HUDEP-2 (cell line): ENCODE measurements at regions not wholly inside any gene's neighbourhood (a gene's known extent, or its start where the extent isn't known, plus 50 kb on each side); places are given as distances from the start of the nearest gene placed in this dataset.
A peak's percentile ranks its signal among the peaks of the same experiment; 100 is the strongest.
"Not testable (repeated sequence)": the region's sequence is repeated elsewhere in the genome, so short reads cannot be mapped to it uniquely, and the experiment has no call there.

Experiments
- DNase-seq, 76 experiments: peaks; one replicate each; lab custom pipeline; 2025; ENCODE audit not compliant: unreplicated experiment in 76 of 76; lab: John Stamatoyannopoulos, UW

DNA sequence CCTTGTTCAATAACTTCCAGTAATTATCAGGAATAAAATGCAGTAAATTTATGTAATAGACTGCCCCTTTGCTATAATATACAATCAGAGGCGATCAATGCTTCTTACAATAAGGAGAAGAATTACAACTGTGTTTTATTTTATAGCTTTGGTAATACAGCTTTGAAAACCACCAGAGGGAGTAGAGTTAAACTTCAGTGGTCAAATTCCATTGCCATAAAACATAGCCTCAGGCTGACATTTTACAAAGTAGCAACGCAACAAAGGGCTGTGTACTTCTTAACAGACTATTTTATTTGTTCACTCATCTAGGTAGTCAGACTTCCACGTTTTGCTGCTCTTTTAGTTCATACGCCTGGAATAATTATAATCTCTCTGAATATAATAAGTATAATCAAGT, 58.5 kb downstream of the TEX13C start:
- DNase-seq: peak in 2 of 76 experiments; percentile 1 to 6

DNA sequence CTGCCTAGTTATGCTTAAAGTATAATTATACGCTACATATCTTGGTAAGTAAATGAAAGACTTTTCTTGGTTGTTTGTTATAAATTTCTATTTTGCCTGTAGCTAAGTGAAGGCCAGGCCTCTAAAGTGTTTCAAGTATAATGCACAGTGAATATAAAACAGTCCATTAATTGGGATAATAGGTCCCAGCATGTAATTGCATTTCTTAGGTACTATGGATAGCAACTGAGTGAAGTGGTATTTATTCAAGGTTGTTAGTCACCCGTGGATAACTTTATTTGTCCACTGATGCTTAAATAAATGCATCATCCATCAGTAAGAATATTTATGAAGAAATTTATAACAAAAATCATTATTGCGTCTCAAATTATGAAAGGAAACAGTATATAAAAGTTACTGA, 59.1 kb downstream of the TEX13C start:
- DNase-seq: no peak

GRCh38 chrX:125382148-125382628, 62.5 kb downstream of the TEX13C start:
- DNase-seq: no peak

- no peak for DNase-seq
Measured at GRCh38 chrX:125382889-125383288, 63.2 kb downstream of the TEX13C start.

GRCh38 chrX:125384867-125385266, 65.2 kb downstream of the TEX13C start:
- no peak for DNase-seq

- no peak for DNase-seq
Measured at GRCh38 chrX:125387945-125388344, 68.3 kb downstream of the TEX13C start.

- DNase-seq: no peak
Measured at GRCh38 chrX:125394449-125394848, 74.8 kb downstream of the TEX13C start.

GRCh38 chrX:125395626-125396025, 76.0 kb downstream of the TEX13C start:
- DNase-seq: no peak

DNA sequence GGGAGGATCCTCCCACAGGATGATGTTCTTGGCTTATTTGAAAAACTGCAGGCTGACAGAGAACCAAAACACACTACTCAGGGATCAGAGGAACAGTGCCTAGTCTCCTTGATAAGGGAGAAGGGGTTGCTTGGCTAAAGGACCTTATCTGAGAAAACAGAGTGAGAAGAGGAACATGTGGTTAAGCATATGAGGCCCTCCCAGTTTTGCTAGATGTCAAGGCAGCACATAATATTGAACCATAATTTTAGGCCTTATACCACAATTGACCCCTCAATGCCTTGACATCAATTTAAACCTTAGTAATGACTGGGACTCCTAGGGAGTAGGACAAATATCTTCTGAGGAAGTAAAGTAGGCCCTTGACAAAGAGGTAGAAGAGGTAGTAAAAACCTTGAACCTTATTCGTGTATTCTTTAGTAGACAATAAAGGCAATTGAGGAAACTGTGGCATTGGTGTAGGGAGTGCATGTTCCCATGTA, 79.3 kb downstream of the TEX13C start:
- DNase-seq: peak in 65 of 76 experiments; percentile 0 to 89 (median 50)

- no peak for DNase-seq
Measured at GRCh38 chrX:125402807-125403206, 83.1 kb downstream of the TEX13C start.

DNA sequence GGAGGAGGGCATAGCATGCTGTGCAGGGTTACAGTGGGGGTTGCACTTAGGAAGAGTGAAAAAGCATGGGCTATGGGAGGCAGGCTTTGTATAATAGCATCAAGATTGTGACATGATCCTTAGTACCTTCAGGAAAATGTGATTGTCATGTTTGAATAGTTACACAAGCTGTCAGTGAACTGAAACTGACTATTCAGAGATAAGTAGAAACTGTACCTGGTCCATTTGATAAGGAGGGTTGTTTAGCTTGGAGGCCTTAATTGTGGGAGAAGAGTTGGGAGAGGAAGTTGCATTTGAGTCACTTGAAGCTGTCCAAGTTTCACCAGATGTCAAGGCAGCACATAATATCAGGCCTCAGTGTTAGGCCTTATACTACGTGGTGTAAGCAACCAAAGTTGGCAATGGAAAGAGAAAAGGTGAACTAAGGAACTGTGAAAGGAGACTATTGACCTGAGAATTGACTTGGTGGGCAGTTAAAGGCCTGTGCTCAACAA, 85.0 kb downstream of the TEX13C start:
- DNase-seq: peak in 65 of 76 experiments; percentile 0 to 88 (median 33)

- DNase-seq: no peak
Measured at GRCh38 chrX:125405339-125405738, 85.7 kb downstream of the TEX13C start.

GRCh38 chrX:125407314-125407713, 87.6 kb downstream of the TEX13C start:
- no peak for DNase-seq

GRCh38 chrX:125420809-125421208, 101.1 kb downstream of the TEX13C start:
- peak in 5 of 76 experiments; percentile 2 to 38 (median 14) for DNase-seq

- no peak for DNase-seq
Measured at GRCh38 chrX:125422986-125423385, 103.3 kb downstream of the TEX13C start.

DNA sequence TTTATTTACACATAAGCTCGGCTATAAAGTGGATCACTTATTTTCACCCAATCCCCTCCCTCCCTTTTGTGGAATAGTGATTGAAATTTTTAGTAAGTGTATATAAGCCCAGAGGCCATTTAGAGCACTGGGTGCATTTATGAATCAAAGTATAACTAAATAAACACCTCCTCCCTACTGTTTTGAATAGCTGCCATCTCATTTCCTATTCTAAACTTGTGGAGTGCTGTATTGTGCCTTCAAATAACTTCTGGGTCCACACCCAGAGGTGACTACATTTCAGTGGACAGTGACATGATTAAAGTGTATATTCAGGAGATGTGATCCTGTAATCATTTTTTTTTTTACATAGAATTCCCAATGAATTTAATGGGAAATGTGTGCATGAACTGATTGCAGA, 104.9 kb downstream of the TEX13C start:
- DNase-seq: no peak

DNA sequence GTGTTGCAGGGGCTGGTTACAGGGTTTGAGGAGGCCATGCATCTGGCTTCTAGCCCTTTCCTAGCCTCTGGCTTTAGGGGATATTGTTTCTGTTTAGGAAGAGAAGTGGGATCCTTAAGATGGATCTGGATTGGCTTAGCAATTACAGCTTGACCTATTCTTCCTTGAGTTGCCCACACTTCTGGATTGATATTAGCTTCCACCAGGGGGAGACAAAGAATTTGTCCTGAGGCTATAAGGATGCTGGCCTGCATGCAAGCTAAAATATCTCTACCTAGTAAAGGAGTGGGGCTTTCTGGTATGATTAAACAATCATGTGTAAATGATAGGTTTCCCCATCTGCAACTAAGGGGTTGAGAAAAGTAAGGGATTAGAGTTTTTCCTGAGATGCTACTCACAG, 117.2 kb downstream of the TEX13C start:
- DNase-seq: peak in 22 of 76 experiments; percentile 0 to 41 (median 6)

DNA sequence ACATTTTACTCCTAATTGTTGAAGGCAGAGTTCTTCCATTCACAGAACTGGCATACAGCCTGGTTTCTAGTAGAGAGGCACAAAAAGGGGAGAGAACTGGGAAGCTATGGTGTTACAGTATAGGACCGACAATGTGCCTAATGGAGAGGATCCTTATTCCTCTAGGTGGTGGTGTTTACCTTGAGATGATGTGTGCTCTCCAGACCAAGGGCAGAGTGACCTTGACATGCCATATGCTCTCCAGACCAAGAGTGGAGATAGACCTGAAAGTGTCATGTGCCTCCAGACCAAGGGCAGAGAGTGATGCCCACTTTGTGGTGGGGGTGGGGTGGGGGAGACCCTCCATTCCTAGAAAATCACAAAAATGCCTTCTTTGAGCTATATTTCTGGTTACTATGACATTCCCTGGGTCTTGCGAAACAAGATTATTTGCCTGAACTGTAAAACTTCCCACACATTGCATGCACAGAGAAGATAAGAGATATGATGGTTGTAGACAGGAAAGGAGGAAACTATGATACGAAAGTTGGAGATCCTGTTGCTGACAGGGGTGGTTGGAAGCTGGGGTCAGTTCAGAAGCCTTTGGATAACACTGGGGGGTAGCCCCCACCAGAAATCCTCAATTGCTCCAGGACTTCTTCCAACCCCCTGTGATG, 119.7 kb downstream of the TEX13C start:
- peak in 32 of 76 experiments; percentile 0 to 51 (median 5) for DNase-seq

DNA sequence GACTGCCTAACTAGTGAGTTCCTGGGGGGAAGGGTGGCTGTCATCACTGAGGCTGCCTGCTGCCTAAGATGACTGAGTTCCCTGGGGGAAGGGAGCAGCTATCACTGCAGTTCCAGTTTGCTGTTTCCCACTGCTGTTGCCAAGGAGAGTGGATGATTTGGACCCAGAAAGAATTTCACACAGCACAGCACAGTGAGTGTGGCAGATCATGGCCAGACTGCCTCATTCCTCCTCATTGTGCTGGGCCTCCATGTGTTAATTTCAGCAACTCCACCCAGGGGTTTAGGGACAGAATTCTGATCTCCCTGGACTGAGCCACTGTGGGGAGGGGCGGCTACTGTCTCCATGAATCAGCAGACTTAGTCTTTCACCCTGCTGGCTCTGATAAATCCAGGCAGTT, 125.0 kb downstream of the TEX13C start:
- no peak for DNase-seq

DNA sequence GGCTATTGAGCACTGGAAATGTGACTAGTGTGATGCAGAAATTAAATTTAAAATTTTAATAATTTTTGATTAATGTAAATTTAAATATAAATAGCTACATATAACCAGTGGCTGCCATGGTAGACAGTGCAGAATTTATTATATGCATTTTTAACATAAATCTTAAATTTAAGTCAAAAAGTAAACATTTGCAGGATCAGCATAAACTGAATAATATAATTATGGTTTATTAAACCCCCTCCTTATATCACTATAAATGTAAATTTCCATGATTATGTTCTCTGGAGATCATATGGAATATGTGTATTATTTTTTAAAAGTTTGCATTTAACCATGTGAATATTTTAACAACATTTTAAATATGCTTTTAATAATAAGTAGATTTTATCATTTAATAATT, 155.8 kb downstream of the TEX13C start:
- DNase-seq: no peak

GRCh38 chrX:125492439-125492838, 172.8 kb downstream of the TEX13C start:
- DNase-seq: peak in 6 of 76 experiments; percentile 3 to 16 (median 10)

DNA sequence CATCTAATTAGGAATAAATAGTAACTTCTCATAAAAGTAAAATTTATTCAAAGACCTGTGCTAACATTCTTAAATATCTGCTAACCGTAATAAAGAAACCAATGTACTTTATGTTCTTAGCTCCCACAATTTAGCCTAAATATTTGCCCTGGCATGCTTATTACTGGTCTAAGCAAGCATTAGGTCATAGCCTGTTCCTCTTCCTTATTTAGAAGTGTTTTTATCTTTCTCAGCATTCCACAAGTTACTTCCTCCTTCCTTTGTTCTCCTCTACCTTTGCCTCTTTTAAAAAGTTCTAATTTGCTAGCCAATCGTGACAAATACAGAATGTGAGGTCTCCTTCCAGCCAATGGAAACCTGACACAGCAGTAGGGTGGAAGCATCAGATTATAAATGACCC, 173.3 kb downstream of the TEX13C start:
- not testable (repeated sequence) for DNase-seq
